Loucy (cell line): ENCODE measurements at regions not wholly inside any gene's neighbourhood (a gene's known extent, or its start where the extent isn't known, plus 50 kb on each side); places are given as distances from the start of the nearest gene placed in this dataset.

Source experiments
- H2AFZ ChIP-seq: fragments of 200-600 bp; sonication (generic); 2 replicates; pipeline ENCODE4 v1.6.0; 2016; ENCODE audit warnings: antibody characterized with exemption, mild to moderate bottlenecking, low read length, moderate library complexity
- H3F3A ChIP-seq: fragments of 200-600 bp; 2 replicates; pipeline ENCODE4 v1.6.0; 2016; ENCODE audit warnings: antibody characterized with exemption, low read depth, mild to moderate bottlenecking
- H3K27me3 ChIP-seq: fragments of 200-600 bp; sonication (generic); 2 replicates; pipeline ENCODE4 v1.6.1; 2014; ENCODE audit warnings: low read length, mild to moderate bottlenecking; ENCODE audit not compliant: insufficient read depth, poor library complexity, severe bottlenecking
- H3K36me3 ChIP-seq: fragments of 200-600 bp; sonication (generic); 2 replicates; pipeline ENCODE4 v1.6.1; 2016; ENCODE audit warnings: low read length; ENCODE audit not compliant: insufficient read depth
- H3K4me1 ChIP-seq: fragments of 200-600 bp; sonication (generic); 2 replicates; pipeline ENCODE4 v1.5.1; 2014; ENCODE audit warnings: low read length, mild to moderate bottlenecking; ENCODE audit not compliant: insufficient read depth, poor library complexity, severe bottlenecking
- H3K4me2 ChIP-seq: fragments of 200-600 bp; sonication (generic); 2 replicates; pipeline ENCODE4 v1.6.0; 2014; ENCODE audit warnings: antibody characterized with exemption, low read length, low read depth, mild to moderate bottlenecking; ENCODE audit not compliant: poor library complexity, severe bottlenecking
- H3K4me3 ChIP-seq: fragments of 200-600 bp; sonication (generic); 2 replicates; pipeline ENCODE4 v1.5.1; 2014; ENCODE audit warnings: low read length, mild to moderate bottlenecking, mixed read lengths; ENCODE audit not compliant: poor library complexity, severe bottlenecking
- H3K79me2 ChIP-seq: fragments of 200-600 bp; sonication (generic); 2 replicates; pipeline ENCODE4 v1.6.1; 2014; ENCODE audit warnings: low read length; ENCODE audit not compliant: insufficient read depth
- H3K9ac ChIP-seq: fragments of 200-600 bp; sonication (generic); 2 replicates; pipeline ENCODE4 v1.6.0; 2014; ENCODE audit warnings: mild to moderate bottlenecking, low read depth, low read length, moderate library complexity; ENCODE audit not compliant: poor library complexity, severe bottlenecking
- H3K9me2 ChIP-seq: fragments of 200-600 bp; sonication (generic); replicated peaks from 2 replicates; pipeline ENCODE4 v1.6.1; 2016; ENCODE audit warnings: low read depth, low read length, mixed read lengths
- H3K9me3 ChIP-seq: fragments of 200-600 bp; sonication (generic); 2 replicates; pipeline ENCODE4 v1.6.1; 2014; ENCODE audit warnings: mild to moderate bottlenecking, antibody characterized with exemption, low read length, low read depth; ENCODE audit not compliant: insufficient read depth
- H4K20me1 ChIP-seq: fragments of 200-600 bp; sonication (generic); 2 replicates; pipeline ENCODE4 v1.6.0; 2014; ENCODE audit warnings: antibody characterized with exemption, low read length, mild to moderate bottlenecking; ENCODE audit not compliant: insufficient read depth, poor library complexity, severe bottlenecking
- EZH2phosphoT487 ChIP-seq: fragments of 200-600 bp; IDR thresholded peaks from 2 replicates; pipeline ENCODE4 v1.6.1; 2018; ENCODE audit warnings: antibody characterized with exemption, mild to moderate bottlenecking, moderate library complexity, borderline replicate concordance
- TF ChIP-seq, protein P1 (sequence below): fragments of 200-600 bp; sonication (generic); conservative IDR thresholded peaks from 2 replicates; pipeline ENCODE4 v1.5.1; 2014; ENCODE audit warnings: mild to moderate bottlenecking, antibody characterized with exemption, low read length

- H3K36me3 ChIP-seq, result no peaks in the 10 kb centered on the region
- no peaks in the 10 kb centered on the region for H3K9me3 ChIP-seq
- no peaks in the 10 kb centered on the region for H3F3A ChIP-seq
- TF ChIP-seq, protein P1, sequence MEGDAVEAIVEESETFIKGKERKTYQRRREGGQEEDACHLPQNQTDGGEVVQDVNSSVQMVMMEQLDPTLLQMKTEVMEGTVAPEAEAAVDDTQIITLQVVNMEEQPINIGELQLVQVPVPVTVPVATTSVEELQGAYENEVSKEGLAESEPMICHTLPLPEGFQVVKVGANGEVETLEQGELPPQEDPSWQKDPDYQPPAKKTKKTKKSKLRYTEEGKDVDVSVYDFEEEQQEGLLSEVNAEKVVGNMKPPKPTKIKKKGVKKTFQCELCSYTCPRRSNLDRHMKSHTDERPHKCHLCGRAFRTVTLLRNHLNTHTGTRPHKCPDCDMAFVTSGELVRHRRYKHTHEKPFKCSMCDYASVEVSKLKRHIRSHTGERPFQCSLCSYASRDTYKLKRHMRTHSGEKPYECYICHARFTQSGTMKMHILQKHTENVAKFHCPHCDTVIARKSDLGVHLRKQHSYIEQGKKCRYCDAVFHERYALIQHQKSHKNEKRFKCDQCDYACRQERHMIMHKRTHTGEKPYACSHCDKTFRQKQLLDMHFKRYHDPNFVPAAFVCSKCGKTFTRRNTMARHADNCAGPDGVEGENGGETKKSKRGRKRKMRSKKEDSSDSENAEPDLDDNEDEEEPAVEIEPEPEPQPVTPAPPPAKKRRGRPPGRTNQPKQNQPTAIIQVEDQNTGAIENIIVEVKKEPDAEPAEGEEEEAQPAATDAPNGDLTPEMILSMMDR, result no peak
- no peak for TF ChIP-seq EZH2phosphoT487
- H3K4me2 ChIP-seq, result no peak overlapping the region
- no peaks in the 10 kb centered on the region for H3K9me2 ChIP-seq
- H3K4me3 ChIP-seq, result no peak overlapping the region
- H3K27me3 ChIP-seq, result no peaks in the 10 kb centered on the region
- H3K4me1 ChIP-seq, result no peaks in the 10 kb centered on the region
- H3K9ac ChIP-seq, result no peak overlapping the region
- H2AFZ ChIP-seq, result no peak overlapping the region
- H3K79me2 ChIP-seq, result no peaks in the 10 kb centered on the region
- H4K20me1 ChIP-seq, result no peaks in the 10 kb centered on the region
Measured at GRCh38 chr1:58287894-58288623, 258.5 kb downstream of the OMA1 start.

GRCh38 chr1:58284225-58284510 is 262.4 kb downstream of the OMA1 start:
- no peaks in the 10 kb centered on the region for H3K9me2 ChIP-seq
- H3K4me2 ChIP-seq, result no peak overlapping the region
- no peak overlapping the region for H3K4me3 ChIP-seq
- H3K36me3 ChIP-seq, result no peaks in the 10 kb centered on the region
- H3K9me3 ChIP-seq, result no peaks in the 10 kb centered on the region
- TF ChIP-seq, protein P1, result no peak
- no peak overlapping the region for H2AFZ ChIP-seq
- H3F3A ChIP-seq, result no peaks in the 10 kb centered on the region
- no peaks in the 10 kb centered on the region for H3K4me1 ChIP-seq
- no peaks in the 10 kb centered on the region for H4K20me1 ChIP-seq
- no peaks in the 10 kb centered on the region for H3K79me2 ChIP-seq
- H3K9ac ChIP-seq, result no peak overlapping the region
- H3K27me3 ChIP-seq, result no peaks in the 10 kb centered on the region

- Histone ChIP-seq H3K9ac (no peak overlapping the region), H3F3A (no peaks in the 10 kb centered on the region), H4K20me1 (no peaks in the 10 kb centered on the region), H3K4me2 (no peak overlapping the region), H3K4me3 (no peak overlapping the region), H3K9me3 (no peaks in the 10 kb centered on the region), H2AFZ (no peak overlapping the region), H3K79me2 (no peaks in the 10 kb centered on the region), H3K9me2 (no peaks in the 10 kb centered on the region), H3K4me1 (no peaks in the 10 kb centered on the region), H3K27me3 (no peaks in the 10 kb centered on the region), H3K36me3 (no peaks in the 10 kb centered on the region)
- TF ChIP-seq EZH2phosphoT487, result no peak
- TF ChIP-seq, protein P1, result no peak
Measured at GRCh38 chr1:58283388-58284224, 262.9 kb downstream of the OMA1 start.
